IMR-90 (cell line): ENCODE measurements at regions not wholly inside any gene's neighbourhood (a gene's known extent, or its start where the extent isn't known, plus 50 kb on each side); places are given as distances from the start of the nearest gene placed in this dataset.

Source experiments
- BHLHE40 ChIP-seq: fragments of 150-350 bp; IDR thresholded peaks from 2 replicates; pipeline ENCODE4 v1.6.1; 2016; ENCODE audit warnings: mild to moderate bottlenecking, low read depth, low read length
- FOS ChIP-seq: fragments of 150-350 bp; IDR thresholded peaks from 2 replicates; pipeline ENCODE4 v1.6.1; 2016; ENCODE audit warnings: low read depth, low read length
- MAFK ChIP-seq: IDR thresholded peaks from 2 replicates; pipeline ENCODE4 v1.6.1; 2012; ENCODE audit warnings: low read depth, low read length, improper control_type of control experiment
- POLR2A ChIP-seq: IDR thresholded peaks from 2 replicates; pipeline ENCODE4 v1.6.1; 2012; ENCODE audit warnings: mild to moderate bottlenecking, low read depth, low read length
- RAD21 ChIP-seq: IDR thresholded peaks from 2 replicates; pipeline ENCODE4 v1.6.1; 2012; ENCODE audit warnings: low read length, improper control_type of control experiment
- RFX5 ChIP-seq: IDR thresholded peaks from 2 replicates; pipeline ENCODE4 v1.8.0; 2012; ENCODE audit warnings: low read depth, mild to moderate bottlenecking, low read length, moderate library complexity
- SMC3 ChIP-seq: fragments of 150-350 bp; IDR thresholded peaks from 2 replicates; pipeline ENCODE4 v1.6.1; 2016; ENCODE audit warnings: low read depth, mild to moderate bottlenecking, antibody characterized with exemption, low read length, moderate library complexity
- TF ChIP-seq, protein P1 (sequence below): conservative IDR thresholded peaks from 2 replicates; pipeline ENCODE4 v1.5.1; 2012; ENCODE audit warnings: mild to moderate bottlenecking, low read depth, low read length, improper control_type of control experiment

DNA sequence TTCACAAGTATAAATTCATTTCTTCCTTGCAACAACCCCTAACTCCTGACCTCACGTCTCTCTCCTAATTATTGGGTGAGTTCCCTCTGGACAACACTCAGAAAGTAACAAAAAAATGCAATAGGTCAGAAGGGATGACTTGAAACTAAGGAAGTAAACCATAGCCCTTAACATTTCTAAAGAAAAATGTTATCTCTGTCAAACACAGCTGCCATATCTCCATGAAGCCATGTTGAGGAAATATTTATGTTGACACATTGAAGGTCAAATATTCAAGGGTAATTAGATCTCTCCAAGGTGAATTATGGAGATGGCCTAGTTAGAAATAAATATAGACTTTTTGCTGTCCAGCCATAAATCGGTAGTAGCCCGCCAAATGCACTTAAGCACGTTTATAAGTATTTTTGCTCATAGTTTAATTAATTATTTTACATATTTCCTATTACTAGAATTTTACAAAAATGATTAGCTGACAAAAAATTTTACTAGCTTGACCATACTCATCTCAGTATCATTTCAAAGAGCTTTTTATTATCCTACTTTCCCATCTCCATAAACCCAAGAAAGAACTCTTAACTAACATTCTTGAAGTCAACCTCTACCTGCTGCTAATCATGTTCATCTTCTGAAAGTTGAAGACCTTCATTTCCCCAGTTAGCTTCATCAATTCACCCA is 160.1 kb upstream of the PKN2 start:
- no peak for TF ChIP-seq SMC3
- TF ChIP-seq, protein P1, sequence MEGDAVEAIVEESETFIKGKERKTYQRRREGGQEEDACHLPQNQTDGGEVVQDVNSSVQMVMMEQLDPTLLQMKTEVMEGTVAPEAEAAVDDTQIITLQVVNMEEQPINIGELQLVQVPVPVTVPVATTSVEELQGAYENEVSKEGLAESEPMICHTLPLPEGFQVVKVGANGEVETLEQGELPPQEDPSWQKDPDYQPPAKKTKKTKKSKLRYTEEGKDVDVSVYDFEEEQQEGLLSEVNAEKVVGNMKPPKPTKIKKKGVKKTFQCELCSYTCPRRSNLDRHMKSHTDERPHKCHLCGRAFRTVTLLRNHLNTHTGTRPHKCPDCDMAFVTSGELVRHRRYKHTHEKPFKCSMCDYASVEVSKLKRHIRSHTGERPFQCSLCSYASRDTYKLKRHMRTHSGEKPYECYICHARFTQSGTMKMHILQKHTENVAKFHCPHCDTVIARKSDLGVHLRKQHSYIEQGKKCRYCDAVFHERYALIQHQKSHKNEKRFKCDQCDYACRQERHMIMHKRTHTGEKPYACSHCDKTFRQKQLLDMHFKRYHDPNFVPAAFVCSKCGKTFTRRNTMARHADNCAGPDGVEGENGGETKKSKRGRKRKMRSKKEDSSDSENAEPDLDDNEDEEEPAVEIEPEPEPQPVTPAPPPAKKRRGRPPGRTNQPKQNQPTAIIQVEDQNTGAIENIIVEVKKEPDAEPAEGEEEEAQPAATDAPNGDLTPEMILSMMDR, result no peak
- TF ChIP-seq RFX5, result no peak
- TF ChIP-seq MAFK, result no peak
- no peak for TF ChIP-seq FOS
- TF ChIP-seq POLR2A, result no peak
- no peak for TF ChIP-seq BHLHE40
- TF ChIP-seq RAD21, result no peak
